Keratinocyte (primary cell): ENCODE measurements at regions not wholly inside any gene's neighbourhood (a gene's known extent, or its start where the extent isn't known, plus 50 kb on each side); places are given as distances from the start of the nearest gene placed in this dataset.

Experiments used
- EZH2 ChIP-seq: IDR thresholded peaks from one replicate; pipeline ENCODE4 v1.6.1; 2012; ENCODE audit warnings: inconsistent platforms, mild to moderate bottlenecking, low read length, moderate library complexity
- TF ChIP-seq, protein P1 (sequence below), 3 experiments: IDR thresholded peaks in 1 of 3; conservative IDR thresholded peaks in 1 of 3; optimal IDR thresholded peaks in 1 of 3; 2 replicates in 2 of 3; 3 replicates in 1 of 3; pipeline versions ENCODE3 to v1.5.1; 2011; ENCODE audit warnings: low read length in 3 of 3, mild to moderate bottlenecking in 3 of 3, moderate library complexity in 2 of 3, control low read depth in 1 of 3, inconsistent platforms in 1 of 3; ENCODE audit not compliant: insufficient read depth in 2 of 3; ENCODE audit errors: extremely low read depth in 1 of 3

DNA sequence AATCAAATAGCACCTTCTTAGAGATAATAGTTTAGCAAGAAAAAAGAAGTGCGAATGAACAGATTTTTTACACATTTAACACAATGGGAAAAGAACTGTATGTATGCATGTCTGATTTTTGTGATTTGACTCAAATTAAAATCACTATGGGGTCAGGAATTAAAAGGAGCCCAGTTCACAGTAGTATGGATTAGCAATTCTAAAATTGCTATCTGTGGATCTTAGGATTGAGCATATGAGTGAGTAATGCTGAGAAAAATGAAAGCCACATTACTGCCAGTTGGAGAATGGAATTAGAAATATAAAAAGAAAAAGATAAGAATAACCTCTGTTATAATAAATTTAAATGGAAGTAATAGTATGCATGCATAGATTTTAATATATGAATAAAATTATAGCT is 386.8 kb upstream of the PLSCR5 start:
- TF ChIP-seq, protein P1, sequence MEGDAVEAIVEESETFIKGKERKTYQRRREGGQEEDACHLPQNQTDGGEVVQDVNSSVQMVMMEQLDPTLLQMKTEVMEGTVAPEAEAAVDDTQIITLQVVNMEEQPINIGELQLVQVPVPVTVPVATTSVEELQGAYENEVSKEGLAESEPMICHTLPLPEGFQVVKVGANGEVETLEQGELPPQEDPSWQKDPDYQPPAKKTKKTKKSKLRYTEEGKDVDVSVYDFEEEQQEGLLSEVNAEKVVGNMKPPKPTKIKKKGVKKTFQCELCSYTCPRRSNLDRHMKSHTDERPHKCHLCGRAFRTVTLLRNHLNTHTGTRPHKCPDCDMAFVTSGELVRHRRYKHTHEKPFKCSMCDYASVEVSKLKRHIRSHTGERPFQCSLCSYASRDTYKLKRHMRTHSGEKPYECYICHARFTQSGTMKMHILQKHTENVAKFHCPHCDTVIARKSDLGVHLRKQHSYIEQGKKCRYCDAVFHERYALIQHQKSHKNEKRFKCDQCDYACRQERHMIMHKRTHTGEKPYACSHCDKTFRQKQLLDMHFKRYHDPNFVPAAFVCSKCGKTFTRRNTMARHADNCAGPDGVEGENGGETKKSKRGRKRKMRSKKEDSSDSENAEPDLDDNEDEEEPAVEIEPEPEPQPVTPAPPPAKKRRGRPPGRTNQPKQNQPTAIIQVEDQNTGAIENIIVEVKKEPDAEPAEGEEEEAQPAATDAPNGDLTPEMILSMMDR (optimal IDR thresholded peaks at IDR 0.05 in 1 of 3, IDR thresholded peaks at IDR 0.05 in 1 of 3, conservative IDR thresholded peaks at IDR 0.05 in 1 of 3; ENCODE audit: extremely low read depth in 1 of 3, insufficient read depth in 2 of 3, low read length in 3 of 3): no peak
- TF ChIP-seq EZH2: no peak
